Stimulated activated CD4-positive, alpha-beta T cell treated with anti-CD3 and anti-CD28 coated beads, Interleukin-2, amount 100 ng/mL, for 48 hours (primary cell): ENCODE measurements at regions not wholly inside any gene's neighbourhood (a gene's known extent, or its start where the extent isn't known, plus 50 kb on each side); places are given as distances from the start of the nearest gene placed in this dataset.

Source experiments
- DNase-seq, 2 donors: peaks; one replicate each; pipeline ENCODE4 v3.0.0-alpha.2; 2020

DNA sequence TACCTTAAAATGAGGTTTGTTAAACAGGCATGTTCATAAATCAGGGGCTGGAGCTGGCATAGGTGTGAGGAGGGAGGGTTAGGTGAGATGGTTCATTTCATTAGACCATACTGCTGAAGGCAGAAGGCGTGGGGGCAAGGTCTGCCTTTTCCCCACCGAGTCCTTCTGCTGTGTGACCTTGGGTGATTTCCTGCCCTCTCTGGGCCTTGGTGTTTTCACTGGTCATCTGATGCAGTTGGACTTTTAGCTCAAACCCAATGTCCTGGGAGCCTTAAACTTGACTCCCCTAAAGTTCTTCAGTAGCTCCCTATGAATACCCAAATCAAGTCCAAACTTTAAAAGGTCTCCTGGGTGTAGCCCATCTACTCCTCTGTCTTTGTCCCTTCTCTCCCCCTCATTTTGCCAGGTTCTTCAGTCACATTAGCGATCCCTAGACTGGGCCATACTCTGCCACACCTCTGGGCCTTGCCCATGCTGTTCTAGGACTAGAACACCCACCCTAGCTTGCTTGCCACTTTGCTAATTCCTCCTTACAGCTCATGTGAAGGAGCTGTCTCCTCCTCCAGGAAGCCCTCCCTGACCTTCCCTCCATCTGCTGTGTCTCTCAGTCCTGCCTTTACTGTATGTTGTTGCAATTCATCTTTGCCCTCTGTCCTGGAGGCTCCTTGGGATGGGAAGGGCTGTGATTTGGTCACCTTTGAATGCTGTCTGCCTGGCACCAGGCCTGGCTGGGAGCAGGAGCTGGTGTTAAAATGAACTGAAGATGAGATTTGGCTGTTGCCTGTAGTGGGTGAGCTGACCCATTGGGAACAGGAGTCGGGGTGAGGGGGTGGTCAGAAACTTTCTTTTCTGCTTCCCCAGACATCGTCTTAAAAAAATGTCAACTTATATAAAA is 85.4 kb upstream of the HS6ST1 start:
- no peak for DNase-seq

DNA sequence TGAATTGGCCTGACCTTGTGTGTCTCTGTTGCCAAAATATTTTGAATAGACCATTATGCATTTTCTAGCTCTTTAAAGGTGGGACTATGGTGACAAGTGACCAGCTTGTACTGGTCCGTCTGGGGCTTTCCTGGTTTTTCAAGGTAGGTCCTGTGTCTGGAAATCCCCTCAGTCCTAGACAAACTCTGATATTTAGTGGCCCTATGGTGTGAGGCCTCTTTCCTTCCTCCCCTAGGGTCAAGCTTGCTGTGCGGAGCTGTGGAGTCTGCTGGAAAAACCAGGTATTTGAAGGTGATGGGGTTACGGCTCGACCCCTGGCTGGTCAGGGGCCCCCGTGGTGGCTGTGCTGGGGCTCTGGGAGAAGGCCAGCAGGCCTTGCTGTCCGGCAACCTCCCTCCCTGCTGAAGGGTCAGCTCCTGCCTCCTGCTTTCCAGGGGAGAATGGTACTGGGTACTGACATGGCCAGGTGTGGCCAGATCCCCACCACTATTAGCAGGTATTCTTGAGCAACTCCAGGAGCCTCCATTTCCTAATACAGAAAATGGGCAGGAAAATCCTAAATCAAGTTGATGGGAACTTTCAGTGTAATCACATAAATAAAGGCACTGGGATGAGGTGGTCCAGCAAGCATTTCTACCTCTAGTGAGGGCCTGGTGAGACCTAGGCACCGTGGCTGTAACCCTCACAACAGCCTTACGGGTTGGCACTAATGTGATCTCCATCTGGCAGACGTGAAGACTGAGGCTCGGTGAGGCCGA is 86.2 kb upstream of the HS6ST1 start:
- DNase-seq = no peak

GRCh38 chr2:128405467-128405900 is 86.8 kb upstream of the HS6ST1 start:
- no peak for DNase-seq

DNA sequence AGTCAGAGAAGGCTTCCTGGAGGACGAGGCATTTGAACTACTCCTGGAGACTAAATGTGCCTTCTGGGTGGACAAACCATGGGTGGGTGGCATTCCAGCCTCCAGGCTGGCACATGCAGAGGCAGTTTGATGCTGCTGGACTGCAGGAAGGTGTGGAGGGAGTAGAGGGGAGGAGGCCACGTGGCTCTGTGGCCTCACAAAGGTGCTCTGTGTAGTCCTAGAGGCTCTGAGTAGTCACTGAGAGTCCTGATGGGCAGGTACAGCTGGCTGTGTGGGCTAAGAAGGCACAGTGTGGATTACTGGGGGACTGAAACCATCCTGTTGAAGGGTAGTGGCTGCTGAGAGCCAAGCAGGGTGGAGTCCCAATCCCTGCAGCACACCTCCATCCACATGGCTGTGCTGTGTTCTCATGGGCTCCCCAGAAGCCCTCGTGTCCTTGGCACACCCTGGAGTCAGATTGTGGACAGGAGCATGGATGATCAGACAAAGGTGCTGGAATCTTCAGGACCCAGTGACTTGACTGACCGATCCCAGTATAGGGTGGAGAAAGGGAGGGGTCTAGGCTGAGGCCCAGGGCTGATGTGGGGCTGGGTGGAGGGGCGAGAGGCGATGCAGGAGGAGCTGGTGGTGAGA is 87.4 kb upstream of the HS6ST1 start:
- no peak for DNase-seq

- DNase-seq = no peak
These were observed 88.3 kb upstream of the HS6ST1 start for GRCh38 chr2:128406736-128407554.

- no peak for DNase-seq
These were observed 90.0 kb upstream of the HS6ST1 start for GRCh38 chr2:128408349-128409305.

DNA sequence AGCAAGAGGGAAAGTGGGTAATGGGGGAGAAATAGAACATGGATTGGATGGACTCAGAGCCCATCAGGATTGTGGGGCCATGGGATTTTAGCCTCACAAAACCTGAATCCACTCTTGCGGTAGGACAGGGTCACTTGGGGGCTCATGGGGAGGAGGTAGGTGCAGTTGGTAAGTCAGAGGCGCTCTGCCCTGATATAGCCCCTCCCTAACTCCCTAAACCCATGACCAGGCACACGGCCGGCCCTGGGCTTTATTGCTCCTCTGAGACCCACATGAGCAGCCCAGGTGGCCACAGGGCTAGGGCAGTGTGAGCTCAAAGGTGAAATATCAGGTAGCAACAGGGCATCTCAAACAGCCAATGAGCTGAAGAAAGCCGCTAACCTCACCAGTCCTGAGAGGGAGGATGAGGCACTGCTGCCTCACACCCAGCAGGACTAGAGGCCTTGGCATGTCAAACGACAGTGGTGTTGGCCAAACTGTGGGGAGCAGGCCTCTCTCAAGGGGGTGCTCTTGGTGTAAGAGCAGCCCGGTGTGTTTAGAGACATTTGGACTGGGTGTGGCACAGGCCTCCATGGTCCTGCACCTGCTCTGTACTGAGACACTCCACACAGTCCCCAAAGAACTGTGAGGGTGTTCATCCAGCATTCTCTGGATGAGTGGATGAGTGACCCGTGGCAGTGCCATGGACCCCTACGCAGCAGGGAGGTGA is 90.8 kb upstream of the HS6ST1 start:
- DNase-seq = no peak

GRCh38 chr2:128410035-128410757 is 91.5 kb upstream of the HS6ST1 start:
- DNase-seq = no peak

DNA sequence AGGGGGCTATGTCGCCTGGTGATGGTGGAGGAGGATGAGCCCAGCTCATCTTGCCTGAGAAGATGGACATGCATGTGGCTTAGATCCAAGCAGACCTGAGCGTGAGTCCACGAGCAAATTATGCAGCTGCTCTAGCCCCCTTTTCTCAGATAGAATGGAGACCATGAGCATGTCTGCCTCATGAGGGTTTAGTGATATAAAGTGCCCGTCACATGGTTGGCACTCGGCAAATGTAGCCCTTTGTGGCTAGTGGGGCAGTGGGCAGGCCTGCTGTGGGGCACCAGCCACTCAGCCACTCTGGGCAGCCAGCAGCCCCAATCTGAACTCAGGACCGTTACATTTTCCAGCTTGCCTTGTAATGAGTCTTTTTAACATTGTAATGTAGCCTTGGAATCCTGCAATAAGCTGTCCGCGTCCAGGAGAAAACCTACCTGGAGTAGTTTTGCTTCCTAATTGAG is 92.1 kb upstream of the HS6ST1 start:
- no peak for DNase-seq

- DNase-seq = no peak
These were observed 92.8 kb upstream of the HS6ST1 start for GRCh38 chr2:128411431-128411830.

DNA sequence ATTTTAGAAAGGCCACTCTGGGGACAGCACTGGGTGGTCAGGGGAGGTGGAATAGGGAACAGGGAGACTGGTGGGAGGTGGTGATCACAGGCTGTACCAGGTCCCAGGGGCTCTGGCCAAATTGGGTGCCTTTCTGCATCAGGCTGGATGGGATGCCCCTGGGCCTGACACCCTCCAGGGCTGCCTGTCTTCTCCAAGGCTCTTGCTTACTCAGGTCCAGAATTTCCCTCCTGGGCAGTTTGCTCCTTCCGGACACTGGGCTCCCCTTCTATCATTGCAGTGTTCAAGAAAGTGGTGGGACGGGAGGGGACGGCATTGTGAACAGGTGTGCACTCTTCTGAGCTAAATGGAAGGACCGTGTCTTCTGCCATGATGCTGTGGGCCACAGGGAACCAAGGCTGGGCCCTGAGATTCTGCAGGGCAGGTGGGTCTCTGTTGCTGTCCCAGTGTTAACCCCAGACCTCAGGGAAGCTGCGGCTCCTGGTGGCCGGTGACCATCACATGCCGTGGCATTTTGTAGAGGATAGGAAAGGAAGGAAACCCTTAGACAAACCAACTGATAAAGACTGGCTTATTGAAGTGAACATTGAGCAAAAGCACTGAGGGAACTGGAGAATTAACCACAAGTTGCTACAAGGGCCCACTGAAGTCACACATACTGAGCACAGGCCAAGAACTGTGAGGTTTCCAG is 93.7 kb upstream of the HS6ST1 start:
- DNase-seq = no peak

DNA sequence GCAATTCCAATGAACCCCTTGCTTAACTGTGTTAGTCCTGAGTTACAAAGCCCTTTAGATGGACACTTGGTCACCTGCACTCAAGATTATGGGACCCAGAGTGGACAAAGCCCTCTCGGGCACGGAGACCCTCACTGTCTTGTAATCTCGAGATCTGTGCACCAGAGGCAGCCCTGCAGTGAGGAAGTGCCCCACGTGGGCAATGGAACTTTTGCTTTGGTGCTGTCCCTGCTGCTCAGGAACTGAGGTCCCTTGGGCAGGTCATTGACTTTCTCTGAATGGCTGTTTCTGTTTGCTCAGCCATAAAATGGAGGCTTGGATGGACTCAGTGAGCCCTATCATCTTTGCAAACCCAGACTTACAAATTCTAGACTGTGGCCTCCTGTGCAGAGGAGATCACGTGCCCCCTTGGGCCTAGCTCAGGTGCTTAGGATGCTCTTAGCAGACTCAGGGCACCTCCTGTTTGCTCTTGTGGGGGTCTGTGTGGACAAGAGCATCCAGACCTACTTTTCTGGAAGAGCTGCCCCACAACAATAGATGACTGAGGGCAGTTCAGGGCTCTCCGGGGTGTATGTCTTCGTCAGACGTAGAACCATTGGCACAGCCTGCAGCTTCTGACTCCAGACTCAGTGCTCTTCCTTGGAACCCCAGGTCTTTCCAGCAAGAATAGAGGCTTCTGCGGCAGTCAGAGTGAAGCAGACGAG is 94.5 kb upstream of the HS6ST1 start:
- no peak for DNase-seq

- DNase-seq = no peak
These were observed 95.2 kb upstream of the HS6ST1 start for GRCh38 chr2:128413718-128414341.

- DNase-seq = no peak
These were observed 95.7 kb upstream of the HS6ST1 start for GRCh38 chr2:128414351-128414750.

DNA sequence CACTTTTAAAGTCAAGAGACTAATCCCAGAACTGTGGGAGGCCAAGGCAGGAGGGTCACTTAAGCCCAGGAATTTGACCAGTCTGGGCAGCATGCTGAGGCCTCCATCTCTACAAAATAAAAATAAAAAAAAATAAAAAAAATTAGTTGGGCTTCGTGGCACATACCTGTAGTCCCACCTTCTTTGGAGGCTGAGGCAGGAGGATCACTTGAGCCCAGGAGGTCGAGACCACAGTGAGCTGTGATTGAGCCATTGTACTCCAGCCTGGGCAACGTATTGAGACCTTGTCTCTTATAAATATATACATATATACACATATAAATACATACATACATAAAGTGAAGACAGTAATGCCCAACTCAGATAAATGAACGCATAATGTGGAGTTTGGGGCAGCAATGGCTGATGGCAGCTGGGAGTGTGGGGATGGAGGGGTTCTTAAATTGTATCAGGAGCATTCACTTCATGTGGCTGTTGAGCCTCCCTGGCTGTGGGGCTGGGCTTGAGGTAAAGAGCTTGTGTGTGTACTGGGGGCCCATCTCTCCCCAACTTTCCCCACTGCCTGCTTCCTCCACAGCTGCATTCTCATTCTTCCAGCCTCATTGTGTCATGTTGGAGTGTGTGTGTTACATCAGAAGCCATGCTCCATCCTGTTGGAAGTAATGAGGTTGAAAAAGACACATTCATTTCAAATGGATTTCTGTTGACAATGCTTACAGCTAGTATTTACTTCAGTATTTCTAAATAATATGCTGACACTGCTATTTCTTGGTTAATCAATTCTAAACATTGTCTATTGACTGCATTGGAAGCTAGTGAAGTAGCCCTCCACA is 96.5 kb upstream of the HS6ST1 start:
- DNase-seq = no peak

DNA sequence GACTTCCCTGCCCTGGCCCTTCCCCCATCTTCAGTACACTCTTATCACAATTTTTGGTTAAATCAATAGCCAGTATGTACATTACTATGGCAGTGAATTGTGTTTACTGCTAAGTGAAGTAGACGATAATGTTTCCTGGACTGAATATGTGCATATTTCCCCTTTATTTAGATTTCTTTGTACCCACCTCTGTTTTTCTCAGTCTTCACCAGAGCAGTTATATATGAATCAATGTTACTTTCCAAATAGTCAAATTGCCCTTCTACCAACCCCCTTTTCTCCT is 97.1 kb upstream of the HS6ST1 start:
- DNase-seq = no peak

GRCh38 chr2:128416109-128416785 is 97.6 kb upstream of the HS6ST1 start:
- no peak for DNase-seq
